NCI-H187 treated with DMSO at 0.1 percent for 48 hours (cell line): ENCODE measurements at regions not wholly inside any gene's neighbourhood (a gene's known extent, or its start where the extent isn't known, plus 50 kb on each side); places are given as distances from the start of the nearest gene placed in this dataset.

Experiments used
- DNase-seq: peaks from one replicate; lab custom pipeline; 2025; lab: John Stamatoyannopoulos, UW

DNA sequence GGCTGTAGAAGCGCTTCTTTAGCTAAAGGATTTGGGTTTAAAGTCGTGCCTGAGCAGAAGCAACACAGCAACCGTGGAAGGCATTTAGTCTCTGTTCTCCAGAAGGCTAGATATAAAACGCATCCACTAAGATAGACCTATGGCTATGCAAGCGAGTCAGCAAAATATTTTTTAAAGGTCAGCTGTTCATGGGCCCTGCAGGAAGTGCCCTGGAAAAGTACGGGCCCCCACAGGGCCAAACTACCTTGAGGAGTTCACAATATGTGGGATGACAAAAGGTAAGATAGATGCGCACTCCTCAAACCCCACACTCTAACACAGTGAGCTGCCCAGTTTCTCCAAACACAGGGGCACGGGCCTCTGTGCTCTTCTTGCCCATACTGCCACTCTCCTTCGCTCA lies 261.6 kb downstream of the VPS13C start:
- DNase-seq, result no peak

GRCh38 chr15:61796056-61796455 lies 264.2 kb downstream of the VPS13C start:
- DNase-seq, result no peak

GRCh38 chr15:61794881-61795280 lies 265.4 kb downstream of the VPS13C start:
- no peak for DNase-seq

DNA sequence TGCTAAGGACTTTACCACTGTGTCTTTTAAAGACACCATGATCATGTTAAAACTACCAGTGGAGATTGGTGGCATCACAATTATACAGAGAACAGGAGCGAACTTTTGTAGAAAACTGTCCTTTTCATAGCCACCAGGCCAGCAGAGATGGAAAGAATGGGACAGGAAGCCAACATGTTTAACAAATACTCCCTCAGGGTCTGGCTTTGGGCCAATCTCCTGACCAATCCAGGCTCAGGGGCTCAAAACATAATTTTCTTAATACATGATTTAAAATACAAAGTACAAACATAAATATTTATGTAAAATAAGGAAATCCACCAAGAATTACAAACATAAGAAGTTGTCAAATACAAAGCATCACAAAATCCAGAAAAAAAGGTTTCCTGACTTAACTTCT lies 266.0 kb downstream of the VPS13C start:
- no peak for DNase-seq

DNA sequence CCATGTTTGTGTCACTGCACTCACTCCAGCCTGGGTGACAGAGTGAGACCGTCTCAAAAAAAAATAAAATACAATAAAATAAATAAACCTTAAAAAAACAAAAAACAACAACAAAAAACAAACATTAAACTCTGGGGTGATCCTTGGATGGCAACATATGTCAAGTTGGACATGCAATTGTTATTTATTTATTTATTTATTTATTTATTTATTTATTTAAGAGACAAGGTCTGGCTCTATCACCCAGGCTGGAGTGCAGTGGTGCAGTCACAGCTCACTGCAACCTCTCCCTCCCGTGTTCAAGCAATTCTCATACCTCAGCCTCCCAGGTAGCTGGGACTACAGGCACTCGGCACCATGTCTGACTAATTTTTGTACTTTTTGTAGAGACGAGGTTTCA lies 275.5 kb downstream of the VPS13C start:
- no peak for DNase-seq

- DNase-seq, result no peak
Observed at GRCh38 chr15:61780278-61780980, 279.8 kb downstream of the VPS13C start.

- no peak for DNase-seq
Observed at GRCh38 chr15:61777689-61778088, 282.6 kb downstream of the VPS13C start.

GRCh38 chr15:61769557-61769956 lies 290.7 kb downstream of the VPS13C start:
- no peak for DNase-seq

- DNase-seq, result no peak
Observed at GRCh38 chr15:61768131-61768530, 292.1 kb downstream of the VPS13C start.

DNA sequence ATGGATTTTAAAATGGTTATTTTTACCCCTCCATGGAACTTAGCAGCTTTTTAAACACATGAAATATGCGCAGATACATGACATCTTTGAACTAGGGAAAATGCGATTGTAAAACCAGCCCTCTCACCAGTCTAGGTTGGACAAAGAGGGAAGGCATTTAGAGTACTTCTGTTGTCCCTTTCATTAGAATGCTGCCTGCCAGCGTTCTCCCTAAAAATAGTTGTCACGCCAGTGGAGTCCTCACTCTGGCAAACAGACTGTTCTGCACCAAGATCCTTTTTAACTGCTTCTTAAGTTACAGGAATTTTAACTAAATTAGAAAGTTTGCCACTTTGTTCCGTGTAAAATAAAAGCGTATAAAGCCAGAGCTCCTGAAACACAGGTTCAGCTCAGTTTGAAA lies 295.3 kb downstream of the VPS13C start:
- no peak for DNase-seq

- no peak for DNase-seq
Observed at GRCh38 chr15:61764141-61764540, 296.1 kb downstream of the VPS13C start.

DNA sequence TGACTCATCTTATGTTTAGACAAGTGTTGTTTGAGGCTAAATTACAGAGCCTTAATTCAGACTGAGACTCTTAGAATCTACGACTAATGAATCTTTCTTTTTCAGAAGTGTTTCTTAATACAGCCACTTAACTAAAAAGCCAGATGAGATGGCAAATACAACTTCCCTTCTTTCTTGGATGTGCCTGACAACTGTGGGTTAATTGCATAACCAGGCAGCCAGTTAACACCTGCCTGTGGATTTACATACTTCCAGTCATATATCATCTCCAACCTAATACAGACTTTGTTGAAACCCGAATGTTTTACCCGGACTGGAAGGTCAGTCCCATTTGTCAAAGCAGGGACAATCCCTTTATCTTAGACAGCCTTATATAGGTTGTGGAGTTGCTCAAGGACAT lies 297.6 kb downstream of the VPS13C start:
- DNase-seq, result no peak

- no peak for DNase-seq
Observed at GRCh38 chr15:61759639-61760038, 300.6 kb downstream of the VPS13C start.

GRCh38 chr15:61756071-61756820 lies 304.0 kb downstream of the VPS13C start:
- DNase-seq, result no peak

DNA sequence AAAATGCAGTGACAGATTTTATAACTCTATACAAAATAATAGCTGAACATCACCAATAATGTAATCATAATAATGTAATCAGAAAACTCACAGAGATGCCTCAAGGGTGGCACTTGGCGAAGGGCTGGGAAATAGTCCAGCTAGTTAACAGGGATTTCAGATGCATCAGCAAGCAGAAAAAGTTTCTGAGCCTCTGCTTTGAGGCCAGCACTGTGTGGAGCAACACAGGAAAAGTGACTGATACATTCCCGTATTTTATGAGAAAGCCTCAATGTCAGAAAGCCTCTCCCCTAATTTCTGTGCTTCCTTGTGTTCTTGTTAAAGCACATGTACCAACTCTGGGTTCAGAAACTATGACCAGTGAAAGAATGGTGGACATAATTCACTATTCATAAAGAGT lies 304.8 kb downstream of the VPS13C start:
- no peak for DNase-seq

GRCh38 chr15:61753018-61753710 lies 307.1 kb downstream of the VPS13C start:
- no peak for DNase-seq

GRCh38 chr15:61752001-61752400 lies 308.2 kb downstream of the VPS13C start:
- DNase-seq, result no peak

DNA sequence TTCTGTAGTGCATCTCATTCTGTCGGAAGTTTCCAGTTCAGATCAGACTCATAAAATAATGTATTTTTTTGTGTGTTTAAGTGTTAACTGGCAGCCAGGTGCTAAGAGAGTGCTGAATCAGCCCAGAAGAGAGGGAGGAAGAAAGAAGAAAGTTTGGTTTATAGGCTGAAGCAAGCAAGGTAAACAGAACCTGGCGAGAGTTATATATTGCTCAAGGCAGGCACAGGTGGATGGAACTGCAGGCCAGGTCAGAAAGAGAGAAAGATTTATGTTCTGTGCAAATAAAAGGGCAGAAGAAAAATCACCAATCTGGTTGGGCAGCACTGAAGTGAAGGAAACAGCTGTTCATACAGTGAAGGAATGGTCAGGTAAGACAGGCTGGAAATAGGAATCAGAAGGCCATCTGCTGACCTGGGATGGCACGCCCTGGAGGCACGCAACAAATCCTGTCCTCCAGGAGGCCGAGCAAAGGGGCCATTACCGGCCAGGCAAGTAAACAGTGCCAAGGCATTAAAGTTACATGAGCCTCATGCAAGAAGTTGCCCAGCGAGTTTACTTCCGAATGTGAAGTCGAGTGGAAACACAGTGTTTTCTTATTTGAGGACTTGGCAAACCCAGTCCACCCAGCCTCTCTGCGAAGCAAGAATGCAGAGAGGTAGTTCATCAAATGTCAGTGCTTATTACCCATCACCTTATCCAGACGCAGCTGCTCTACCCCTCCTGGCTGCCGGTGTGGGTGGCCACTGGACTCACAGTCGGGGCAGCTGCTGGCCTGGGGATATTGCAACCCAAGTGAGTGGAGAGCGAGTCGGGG lies 309.8 kb downstream of the VPS13C start:
- no peak for DNase-seq

DNA sequence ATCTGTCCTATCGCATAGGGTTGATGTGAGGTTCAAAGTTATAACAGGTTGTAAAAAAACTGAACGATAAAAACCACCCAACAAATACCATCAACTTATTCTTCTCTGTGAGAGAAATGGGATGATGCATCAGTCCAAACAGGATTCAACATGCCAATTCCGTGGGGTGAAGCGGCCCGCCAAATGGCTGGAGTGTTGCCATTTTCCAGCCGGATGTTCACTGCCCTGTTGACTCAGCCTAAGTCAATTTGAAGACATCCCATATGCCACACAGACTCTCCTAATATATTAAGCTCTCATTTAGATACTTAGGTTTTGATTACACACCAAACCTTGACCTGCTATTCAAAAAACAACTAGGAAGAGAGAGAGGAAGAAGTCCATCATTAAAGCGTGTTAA lies 311.1 kb downstream of the VPS13C start:
- DNase-seq, result no peak

- DNase-seq, result no peak
Observed at GRCh38 chr15:61748529-61748928, 311.7 kb downstream of the VPS13C start.

GRCh38 chr15:61746589-61746988 lies 313.7 kb downstream of the VPS13C start:
- no peak for DNase-seq

DNA sequence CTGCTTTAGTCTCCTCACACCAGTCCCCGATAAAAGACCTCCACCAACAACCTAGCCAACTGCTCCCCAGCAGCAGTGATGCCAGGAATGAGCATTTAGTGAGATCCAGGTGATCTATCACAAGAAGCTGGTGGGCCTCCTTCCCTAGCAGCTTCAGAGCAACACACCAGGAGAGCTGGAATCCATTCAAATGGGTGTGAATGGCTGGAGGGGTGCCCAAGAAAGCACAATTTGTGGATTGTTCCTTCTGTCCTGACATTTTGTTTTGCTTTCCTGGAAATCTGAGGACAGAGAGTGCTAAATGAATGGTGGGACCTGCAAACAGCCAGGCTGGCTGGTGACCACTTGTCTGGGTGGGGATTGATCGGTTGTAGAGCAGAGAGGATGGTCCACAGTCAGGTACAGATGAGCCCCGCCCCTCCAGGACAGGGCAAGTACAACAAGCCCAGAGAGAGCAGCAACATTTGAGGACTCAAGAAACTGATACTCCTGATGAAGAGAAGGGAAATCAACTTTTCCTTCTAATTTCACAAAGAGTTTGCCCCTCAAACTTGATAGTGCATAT lies 316.8 kb downstream of the VPS13C start:
- no peak for DNase-seq
